ENCODE measurements at regions not wholly inside any gene's neighbourhood (a gene's known extent, or its start where the extent isn't known, plus 50 kb on each side); places are given as distances from the start of the nearest gene placed in this dataset.
A peak's percentile ranks its signal among the peaks of the same experiment; 100 is the strongest.
"Not testable (repeated sequence)": the region's sequence is repeated elsewhere in the genome, so short reads cannot be mapped to it uniquely, and the experiment has no call there.

DNA sequence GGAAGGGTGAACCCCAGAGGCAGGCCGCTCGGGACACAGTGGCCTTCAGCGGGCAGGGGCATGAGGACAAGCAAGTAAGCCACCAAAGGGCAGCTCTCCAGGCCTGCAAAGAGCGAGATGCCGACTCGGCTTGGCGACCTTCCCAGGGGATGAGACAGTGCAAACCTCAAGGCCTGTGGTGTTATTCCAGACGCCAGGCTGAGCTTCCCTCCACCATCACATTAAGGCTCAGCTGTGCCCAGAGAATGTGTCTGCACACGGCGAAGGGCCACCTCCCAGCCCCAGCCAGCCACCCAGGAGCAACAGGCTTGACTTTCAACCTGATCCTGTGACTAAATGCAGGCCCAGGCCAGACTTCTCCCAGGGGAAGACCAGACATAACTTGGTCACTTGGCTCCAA is 251.4 kb downstream of the SOX9 start:
- DNase-seq, result no peak

DNA sequence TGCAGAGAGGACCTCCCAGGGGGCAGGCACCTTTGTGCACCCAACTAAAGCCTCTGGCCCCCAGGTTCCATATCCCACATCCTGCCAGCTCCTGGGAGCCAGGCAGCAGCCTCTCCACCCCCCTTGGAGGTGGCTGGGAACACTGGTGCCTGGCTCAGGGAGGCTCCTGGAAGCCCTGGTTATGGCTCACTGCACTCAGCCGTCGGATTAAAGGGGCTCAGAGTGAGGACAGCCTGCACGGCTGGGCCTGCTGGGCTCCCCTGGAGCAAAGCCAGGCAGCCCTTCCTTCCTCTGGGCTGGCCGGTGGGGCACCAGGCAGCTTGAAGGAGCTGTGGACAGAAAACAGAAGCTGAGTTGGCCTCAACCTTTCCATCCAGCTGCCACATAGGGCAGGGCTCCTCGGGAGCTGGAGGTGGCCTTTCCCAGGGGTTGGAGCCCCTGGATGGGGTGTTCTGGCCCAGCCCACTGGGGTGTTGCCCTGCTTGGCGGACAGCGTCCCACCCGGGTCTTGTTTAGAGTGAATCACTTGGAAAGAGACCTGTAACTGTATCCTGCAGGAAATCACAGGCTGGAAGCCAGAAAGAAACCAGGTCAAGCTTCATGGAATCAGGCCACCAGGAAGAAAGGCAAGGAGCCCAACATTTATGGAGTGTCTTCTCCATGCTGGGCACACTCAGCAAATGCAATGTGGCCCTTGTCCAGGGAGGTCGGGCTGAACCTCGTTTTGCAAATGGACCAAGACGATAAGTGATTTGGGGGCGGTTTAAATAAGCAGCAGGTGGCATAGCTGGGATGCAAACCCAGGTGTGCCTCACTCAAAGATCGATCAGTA is 253.3 kb downstream of the SOX9 start:
- DNase-seq, result no peak

DNA sequence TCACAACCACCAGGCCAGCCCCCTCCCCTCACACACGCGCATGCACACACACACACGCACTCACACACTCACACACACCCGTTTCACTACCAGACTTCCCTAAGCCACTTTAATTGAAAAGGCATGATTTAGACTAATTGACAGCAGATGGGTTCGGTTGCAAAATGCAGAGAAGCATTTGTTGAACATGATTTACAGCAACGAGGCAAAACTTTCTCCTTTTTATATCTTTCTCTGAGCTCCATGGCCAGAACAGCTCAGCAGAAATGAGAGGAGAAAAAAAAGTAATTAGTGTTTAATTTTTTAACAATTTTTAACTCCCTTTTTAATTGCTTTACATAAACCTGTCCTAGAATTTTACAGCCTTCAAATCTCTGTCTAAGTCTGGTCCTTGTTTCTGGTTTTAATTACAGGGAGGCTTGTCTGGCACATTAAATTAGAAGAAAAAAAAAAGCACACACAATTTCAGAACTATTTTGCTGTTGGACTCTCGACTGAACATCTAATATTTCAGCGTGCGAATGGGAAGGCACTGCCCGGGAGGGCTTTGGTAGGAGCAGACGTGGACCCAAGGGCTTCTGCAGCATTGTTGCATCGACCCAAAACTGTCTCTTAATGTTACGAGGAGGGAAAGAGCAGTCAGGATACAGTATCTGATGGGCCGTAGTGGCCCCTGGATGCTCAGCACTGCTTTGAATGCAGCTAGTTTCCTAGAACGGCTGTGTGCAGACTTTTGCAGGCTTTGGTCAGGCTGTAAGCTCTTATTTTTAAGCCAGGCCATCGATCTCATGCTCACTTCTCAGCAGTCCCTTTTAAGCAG is 255.9 kb downstream of the SOX9 start:
- DNase-seq, result no peak

DNA sequence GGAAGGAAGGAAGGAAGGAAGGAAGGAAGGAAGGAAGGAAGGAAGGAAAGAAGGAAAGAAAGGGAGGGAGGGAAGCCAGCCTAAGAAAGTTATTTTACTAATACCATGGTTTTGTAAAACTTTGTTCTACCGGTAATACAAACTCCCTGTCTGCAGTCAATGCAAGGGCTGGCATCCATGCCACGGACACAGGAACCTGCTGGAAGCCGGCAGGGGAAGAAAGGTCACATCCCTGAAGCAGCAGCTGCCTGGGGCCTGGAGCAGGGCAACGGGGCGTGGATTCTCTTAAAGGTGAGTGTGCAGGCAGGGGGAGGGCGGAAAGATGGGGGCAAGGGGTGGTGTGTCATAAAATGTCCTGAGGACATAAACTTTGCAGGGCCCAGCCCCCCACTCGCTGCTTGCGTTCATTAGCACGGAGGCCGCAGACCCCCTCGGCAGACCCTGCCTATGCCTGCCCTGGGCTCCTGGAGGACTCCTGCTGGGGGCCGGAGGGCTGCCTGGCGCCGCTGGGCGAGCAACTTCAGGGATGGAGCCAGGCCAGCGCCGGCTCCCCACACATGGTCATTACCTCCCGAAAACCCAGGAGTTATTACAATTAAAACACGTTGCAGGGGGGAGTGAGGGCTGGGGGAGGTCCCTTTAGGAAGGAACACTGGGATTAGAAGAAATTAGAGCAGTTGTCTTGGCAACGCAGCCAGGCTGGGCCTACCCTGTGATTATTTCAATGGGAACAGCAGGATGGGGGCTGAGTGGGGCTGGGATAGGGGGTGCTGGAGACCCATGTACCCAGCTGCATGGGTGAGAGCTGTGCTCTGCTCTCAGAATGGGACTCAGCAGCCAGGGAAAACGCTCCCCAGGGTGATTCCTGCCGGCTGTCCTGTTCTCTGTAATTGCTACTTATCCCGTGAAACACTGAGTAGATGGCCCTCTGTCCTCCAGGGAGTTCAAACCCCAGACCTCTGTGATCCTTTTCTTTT is 257.9 kb downstream of the SOX9 start:
- no peak for DNase-seq

DNA sequence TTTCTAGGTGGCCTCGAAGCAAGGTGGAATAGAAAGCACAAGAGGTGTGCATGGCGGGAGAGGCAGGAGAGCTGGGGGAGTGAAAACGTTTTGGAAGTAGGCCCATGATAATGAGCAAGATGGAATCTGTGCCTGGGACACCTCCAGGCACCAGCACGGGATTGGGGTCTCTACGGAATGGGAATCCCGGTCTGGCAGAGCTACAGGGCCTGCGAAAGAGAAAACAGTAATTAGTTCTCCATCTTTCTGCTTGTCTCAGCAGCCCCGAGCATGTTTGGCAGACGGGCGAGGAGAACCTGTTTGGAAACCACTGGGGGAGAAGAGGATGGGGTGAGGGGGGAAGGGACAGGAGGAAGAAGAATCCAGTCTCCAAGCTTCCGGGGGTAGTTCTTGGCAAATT is 258.7 kb downstream of the SOX9 start:
- DNase-seq, result no peak

DNA sequence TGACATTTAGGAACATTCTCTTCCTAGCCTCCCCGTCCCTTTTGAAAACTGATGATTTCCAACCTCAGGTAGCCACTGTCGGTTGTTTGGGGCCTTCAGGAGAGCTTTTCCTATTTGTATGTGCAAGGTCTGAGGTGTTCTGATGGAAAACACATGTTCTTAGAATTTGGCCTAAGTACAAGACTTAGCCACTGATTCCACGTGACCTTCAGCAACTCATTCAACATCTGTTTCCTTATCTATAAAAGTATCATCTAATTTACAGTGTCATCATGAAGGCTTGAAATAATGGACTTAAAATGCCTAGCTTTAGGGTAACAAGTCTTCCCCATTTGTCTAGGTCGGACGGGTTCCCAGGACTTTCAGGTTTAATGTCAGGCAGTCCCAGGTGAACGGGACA is 259.3 kb downstream of the SOX9 start:
- DNase-seq, result no peak

DNA sequence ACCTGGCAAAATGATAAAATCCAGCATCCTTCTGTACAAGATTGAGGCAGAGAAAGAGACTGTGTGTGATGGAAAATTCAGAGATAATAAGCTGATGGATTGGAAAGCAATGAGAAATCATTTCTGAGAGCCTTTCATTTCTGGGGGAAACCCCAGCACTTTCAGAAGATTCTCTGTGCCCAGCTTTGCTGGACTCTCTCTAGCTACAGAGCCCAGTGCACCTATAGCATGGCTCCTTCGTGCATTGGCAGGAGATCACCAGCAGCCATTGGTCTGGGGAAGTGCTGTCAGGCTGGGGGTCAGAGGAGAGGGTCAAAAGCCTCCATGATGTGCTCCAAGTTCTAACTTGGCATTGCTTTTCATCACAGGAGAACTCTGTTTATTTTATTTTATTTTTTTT is 259.9 kb downstream of the SOX9 start:
- no peak for DNase-seq

DNA sequence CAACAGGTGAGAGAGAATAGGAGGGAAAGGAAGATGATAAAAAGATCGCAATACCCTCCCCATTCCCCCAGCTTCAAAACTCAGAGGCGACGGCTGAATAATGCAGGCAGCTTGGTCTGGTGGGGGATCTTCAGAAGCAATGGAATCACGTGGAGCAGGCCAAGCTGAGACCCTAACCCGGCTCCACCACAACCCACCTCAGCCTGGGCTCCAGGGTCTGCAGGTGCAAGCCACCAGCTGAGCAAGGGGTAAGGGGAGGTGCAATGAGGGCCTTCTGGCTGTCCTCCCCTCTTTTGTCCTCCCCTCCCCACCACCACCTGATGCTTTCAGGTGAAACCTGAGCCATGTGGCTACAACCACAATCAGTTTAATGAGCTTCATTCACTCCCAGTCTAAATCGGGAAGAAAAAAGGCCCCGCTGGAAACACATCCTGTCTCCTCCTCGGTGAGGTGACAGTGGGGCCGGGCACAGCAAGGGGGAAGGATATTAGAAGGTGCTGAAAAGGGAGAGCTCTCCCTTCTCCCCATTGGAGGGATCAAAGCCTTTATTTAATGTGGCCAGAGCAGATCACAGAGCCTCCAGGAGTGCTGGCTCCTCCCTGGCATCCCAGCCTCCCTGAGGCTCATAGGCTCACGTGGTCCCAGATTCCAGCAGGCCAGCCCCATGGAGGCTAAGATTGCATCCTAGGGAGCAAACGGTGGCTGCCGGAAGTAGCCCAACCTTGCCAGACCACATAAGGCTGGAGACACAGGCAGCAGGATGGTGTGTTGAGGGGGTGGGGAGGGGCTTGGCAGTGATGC is 261.0 kb downstream of the SOX9 start:
- DNase-seq, result no peak

DNA sequence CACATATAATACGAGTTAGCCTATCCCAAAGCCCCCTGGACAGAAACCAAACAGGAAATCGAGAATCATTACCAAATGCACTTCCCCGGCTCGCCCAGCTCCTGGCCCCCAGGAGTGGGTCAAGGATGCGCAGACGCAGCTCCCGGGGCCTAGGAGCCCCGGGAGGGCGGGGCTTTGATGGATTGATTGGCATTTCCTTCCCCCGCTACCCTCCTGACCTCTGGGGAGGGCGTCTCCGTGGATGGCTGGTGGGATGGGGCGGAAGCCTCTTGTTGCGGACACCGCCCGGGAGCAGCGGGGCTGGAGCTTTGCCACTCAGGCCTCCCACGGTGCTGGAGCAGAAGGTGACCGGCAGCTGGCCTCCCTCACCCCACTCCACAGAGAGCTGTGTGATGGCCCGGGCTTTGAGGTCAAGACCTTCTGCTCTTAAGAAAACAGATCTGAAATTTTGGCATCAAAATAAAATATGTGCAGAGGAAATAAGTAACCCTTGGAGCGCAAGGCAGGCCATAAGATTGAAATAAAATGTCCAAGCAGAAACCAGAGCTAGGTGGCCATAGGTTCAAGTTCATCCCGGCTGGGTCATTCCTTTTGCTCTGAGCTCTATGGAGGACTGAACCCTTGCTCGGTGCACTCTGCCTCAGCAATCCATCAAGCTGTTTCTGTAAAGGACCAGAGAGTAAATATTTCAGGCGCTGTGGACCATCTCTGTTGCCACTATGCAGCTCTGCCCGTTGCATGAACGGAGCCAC is 262.3 kb downstream of the SOX9 start:
- DNase-seq, result no peak

DNA sequence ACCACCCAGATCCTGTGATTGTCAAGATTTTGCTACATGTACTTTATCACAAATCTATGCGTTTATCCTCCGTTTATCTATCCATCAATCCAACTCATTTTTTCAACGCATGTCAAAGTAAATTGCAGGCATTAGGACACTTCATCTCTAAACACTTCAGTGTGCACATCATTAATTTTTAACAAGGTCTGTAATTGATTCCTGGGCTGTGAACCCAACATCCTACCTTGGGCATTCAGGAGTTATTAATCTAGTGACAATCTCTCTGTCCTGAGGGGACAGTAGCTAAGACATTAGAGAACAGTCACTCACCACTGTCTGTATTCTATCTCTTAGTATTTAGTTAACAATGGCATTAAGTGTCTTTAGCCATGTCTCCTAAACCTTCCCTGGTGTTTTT is 264.7 kb downstream of the SOX9 start:
- DNase-seq, result no peak

DNA sequence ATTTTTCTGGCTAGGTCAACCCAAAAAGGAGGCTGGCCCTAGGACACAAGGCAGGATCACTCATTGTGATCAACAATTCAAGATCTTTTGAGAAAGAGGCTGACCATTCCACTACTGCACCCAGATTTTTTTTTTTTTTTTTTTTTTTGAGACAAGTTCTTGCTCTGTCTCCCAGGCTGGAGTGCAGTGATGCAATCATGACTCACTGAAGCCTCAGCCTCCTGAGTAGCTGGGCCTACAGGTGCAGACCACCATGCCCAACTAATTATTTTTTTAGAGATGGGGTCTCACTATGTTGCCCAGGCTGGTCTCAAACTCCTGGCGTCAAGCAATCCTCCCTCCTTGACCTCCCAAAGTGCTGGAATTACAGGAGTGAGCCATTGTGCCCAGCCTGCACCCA is 265.4 kb downstream of the SOX9 start:
- DNase-seq, result not testable (repeated sequence)

DNA sequence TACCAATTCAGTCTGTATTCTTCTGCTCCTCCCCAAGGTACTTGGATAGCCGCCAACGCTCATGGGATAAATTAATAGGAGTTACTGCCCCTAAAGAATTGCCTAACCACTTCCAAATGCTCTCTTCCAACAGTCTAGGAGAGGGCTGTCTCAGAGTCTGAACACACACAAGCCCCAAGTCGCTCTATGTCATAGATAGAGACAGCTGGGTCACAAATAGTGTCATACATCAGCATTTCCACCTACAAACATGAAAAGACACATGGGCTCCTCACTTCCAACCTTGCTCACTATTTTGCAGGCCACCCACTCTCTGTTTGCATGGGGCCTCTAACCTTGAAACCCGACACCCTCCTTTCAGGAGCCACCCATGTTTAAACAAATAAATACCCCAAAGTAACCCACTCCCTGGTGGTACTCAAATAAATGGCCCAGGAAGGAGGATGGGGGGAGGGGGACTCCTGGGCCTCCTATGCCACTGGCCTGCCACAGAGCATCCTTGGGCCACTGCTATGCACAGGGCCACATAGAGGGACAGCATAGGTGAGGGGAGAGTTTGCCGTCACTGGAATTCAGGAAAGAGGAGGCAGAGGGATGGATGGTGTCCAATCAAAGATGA is 265.9 kb downstream of the SOX9 start:
- no peak for DNase-seq

DNA sequence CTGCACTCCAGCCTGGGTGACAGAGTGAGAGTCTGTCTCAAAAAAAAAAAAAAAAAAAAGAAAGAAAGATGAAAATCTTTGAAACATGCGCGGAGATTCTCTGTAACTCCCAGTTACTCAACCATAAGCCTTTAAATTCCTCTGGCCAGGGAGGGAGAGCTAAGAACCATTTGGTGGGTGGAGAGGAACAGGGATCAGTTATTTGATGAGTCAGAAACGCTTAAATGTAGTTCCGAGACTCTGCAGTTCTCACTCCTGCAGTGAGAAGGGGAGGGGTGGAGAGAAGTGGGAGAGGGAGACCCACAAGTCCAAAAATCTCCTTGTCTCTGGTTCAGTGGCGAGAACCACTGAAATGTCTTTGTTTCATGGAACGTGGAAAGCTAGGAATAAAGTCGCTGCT is 266.7 kb downstream of the SOX9 start:
- peak; percentile 23 for DNase-seq

DNA sequence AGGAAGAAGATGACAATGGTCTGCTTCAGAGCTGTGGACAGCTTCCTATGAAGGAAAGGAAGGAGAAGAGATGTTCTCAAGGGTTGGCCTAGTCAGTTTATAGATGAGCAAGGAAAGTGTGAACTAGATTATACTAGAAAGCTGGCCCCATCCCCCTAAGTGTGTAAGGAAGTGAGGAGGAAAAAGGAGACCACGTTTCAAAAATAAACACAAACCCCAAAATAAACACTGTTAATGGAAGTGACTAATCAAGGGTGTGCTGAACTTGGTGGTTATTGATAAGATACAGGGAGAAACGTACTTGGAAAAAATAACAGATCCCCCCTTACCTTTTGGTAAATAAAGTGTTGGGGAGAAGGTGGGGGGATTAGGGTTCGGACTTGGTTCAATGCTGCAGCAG is 267.1 kb downstream of the SOX9 start:
- no peak for DNase-seq

DNA sequence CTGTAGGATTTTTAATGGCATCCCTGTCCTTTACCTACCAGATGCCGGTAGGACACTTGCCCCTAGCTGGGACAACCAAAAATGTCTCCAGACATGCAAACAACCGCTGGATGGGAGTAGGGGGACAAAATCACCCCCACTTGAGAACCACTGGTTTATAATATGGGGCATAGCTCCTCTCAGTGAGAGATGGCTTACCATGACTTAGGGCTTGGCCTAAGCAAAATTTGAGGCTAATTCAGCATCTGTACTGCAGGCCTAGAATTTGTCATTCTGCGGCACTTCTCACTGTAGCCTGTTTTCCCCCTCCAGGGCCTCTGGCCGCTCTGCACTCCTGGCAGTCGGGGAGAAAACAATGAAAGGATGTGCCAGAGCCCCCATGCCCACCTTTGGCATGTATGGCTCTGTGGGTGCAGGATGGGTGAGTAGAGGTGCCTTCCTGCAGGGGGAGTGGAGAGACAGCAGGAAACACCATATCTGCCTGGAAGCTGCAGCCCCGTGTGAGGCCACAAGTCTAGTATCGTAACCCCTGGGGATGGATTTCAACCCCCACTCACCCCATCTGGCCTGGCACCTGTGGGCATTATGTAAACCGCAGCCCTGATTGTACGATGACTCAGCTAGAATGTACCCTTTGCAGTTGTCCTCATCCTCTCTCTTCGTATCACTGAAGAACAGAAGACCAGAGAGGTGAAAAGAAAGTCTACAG is 268.1 kb downstream of the SOX9 start:
- no peak for DNase-seq

DNA sequence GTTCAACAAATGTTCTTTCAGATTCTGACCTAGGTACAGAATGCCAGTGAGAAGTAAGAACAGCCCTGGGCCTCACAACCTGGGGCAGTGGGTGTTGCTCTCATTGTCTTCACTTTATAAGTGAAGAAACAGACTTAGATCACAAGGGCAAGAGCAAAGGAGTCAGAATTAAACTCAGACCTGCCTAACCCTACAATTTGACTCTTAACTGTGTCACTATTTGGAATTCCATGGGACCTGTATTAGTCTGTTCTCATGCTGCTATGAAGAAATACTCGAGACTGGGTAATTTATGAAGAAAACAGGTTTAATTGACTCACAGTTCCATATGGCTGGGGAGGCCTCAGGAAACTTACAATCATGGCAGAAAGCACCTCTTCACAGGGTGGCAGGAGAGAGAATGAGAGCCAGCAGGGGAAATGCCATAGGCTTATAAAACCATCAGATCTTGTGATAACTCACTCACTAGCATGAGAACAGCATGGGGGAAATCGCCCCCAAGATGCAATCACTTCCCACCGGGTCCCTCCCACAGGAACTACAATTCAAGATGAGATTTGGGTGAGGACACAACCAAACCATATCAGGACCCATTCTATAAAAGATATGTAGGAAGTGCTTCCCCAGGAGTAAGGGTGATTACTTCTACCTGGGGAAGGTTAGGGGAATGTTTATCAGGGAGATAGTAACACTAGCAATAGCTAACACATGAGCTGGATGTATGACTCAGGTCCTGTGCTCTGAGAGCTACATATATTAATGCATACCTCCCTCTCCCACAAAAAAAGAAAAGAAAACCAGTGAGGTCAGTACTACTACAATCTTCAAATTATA is 270.1 kb downstream of the SOX9 start:
- no peak for DNase-seq

DNA sequence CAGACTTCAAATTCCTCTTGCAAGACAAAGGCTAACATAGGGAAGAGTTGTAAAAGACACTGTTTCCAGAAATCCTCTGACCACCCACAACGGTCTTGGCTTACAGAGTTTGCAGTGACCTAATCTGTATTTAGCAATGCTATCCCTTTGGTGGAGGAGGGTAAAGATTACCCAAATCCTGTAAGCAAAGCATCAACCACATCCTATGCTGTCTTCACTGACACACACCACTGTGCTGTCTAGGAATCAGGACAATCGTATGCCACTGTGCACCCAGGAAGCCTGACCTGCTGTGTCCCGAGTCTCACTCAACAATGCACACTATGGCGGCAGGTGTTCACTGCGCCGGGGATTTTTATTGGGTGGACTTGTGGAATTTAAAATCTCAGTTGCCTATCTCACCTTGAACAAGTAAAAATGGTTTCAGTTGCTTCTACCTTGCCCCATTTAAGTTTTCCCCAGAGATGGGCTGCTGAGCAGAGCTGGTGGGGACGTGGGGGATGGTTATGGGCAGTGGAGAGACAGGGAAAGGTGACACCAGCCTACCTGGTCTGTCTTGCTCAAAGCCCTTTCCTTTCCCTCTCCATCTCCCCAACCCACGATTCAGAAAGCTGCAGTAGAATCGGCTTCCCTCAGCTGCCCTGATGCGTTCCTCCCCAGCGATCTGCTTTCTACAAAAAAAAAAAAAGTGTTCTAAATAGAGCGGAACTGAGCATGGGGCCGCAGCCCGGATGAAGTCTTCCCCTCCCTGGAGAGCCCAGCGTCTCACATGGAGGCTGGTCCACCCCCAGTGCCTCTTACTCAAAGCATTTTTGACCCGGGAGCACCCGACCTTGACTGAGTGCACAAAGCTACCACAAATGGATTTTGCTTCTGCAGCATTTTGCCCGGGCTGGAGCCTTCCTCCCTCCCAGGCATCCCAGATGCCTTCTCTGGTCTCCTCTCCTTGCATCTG is 271.5 kb downstream of the SOX9 start:
- peak; percentile 44 for DNase-seq

DNA sequence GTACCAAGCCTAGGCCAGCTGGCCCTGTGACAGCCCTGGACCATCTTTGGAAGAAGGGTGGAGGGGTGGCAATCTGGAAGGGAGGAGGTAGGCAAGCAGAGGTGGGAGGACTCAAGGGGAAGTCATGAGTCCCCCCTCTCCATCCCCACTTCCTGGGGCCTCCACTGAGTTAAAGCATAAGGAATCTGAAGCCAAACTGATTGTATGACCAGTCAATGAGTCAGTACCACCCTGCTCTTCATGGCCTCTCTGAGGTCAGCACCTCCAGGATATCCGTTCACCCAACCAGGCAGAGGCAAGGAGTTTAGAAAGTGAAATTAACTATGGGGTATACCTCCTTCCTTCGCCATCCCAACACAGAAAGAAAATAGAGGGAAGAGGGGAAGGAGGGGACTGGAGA is 272.7 kb downstream of the SOX9 start:
- DNase-seq, result no peak

Data from hindlimb muscle (tissue), 1 donor.